H1 (cell line): ENCODE measurements at regions not wholly inside any gene's neighbourhood (a gene's known extent, or its start where the extent isn't known, plus 50 kb on each side); places are given as distances from the start of the nearest gene placed in this dataset.

Experiments
- CTCF ChIA-PET: fragments of 300-600 bp; sonication (Branson Sonifier 250); formaldehyde crosslinking; loops from one replicate; lab custom pipeline; 2021; ENCODE audit not compliant: partially characterized antibody; lab: Charles Lee
- POLR2A ChIA-PET: fragments of 300-600 bp; sonication (Branson Sonifier 250); formaldehyde crosslinking; loops from one replicate; lab custom pipeline; 2021; ENCODE audit warnings: inconsistent platforms; ENCODE audit not compliant: partially characterized antibody; lab: Charles Lee
- DNase-seq, 2 experiments: peaks; one replicate each; pipeline versions ENCODE4 v3.0.0 to v3.0.0-alpha.2; 2010 to 2022; ENCODE audit warnings: low spot score in 2 of 2, low read depth in 1 of 2, mixed read lengths in 1 of 2
- FAIRE-seq: peaks from 2 replicates; lab custom pipeline; 2011; peaks lifted over from hg19 to GRCh38; lab: Jason Lieb, UNC
- H2AFZ ChIP-seq: 2 replicates; pipeline ENCODE4 v1.8.1; 2012; ENCODE audit warnings: low read length, inconsistent platforms
- H2AK5ac ChIP-seq: 2 replicates; pipeline ENCODE4 v1.6.1; 2013; ENCODE audit warnings: low read depth, low read length
- H2BK120ac ChIP-seq: replicated peaks from 2 replicates; pipeline ENCODE3; 2013; ENCODE audit warnings: low read depth, low read length, inconsistent platforms
- H2BK12ac ChIP-seq: 2 replicates; pipeline ENCODE4 v1.6.1; 2013; ENCODE audit warnings: low read depth, low read length
- H2BK15ac ChIP-seq: 2 replicates; pipeline ENCODE4 v1.6.1; 2013; ENCODE audit warnings: low read length
- H2BK20ac ChIP-seq: 2 replicates; pipeline ENCODE4 v1.6.1; 2013; ENCODE audit warnings: low read length
- H2BK5ac ChIP-seq: 2 replicates; pipeline ENCODE4 v1.6.1; 2013; ENCODE audit warnings: low read depth, low read length
- H3K14ac ChIP-seq: 2 replicates; pipeline ENCODE4 v1.6.1; 2013; ENCODE audit warnings: inconsistent platforms; ENCODE audit not compliant: insufficient read length
- H3K18ac ChIP-seq: 2 replicates; pipeline ENCODE4 v1.6.1; 2013; ENCODE audit warnings: low read length; ENCODE audit errors: extremely low read depth
- H3K23ac ChIP-seq: 2 replicates; pipeline ENCODE4 v1.6.1; 2013; ENCODE audit warnings: inconsistent platforms; ENCODE audit not compliant: insufficient read length
- H3K23me2 ChIP-seq: 2 replicates; pipeline ENCODE4 v1.6.1; 2013; ENCODE audit warnings: low read depth, low read length
- H3K27ac ChIP-seq: 2 replicates; pipeline ENCODE4 v1.6.1; 2011; ENCODE audit warnings: low read depth, low read length, inconsistent platforms
- H3K27me3 ChIP-seq, 4 experiments: replicated peaks in 1 of 4; 1 replicate in 1 of 4; 2 replicates in 3 of 4; pipeline versions ENCODE4 v1.6.1 to v1.8.1; 2011 to 2013; ENCODE audit warnings: low read length in 3 of 4, mild to moderate bottlenecking in 3 of 4, inconsistent platforms in 2 of 4, mixed read lengths in 2 of 4, moderate library complexity in 1 of 4; ENCODE audit not compliant: control insufficient read depth in 3 of 4, insufficient read depth in 3 of 4; ENCODE audit errors: extremely low read depth in 1 of 4
- H3K36me3 ChIP-seq, 4 experiments: 2 replicates each; pipeline versions ENCODE4 v1.6.1 to v1.8.1; 2011 to 2013; ENCODE audit warnings: mild to moderate bottlenecking in 4 of 4, low read length in 3 of 4, moderate library complexity in 2 of 4, control low read depth in 1 of 4, inconsistent platforms in 1 of 4; ENCODE audit not compliant: insufficient read depth in 4 of 4, control insufficient read depth in 2 of 4
- H3K4ac ChIP-seq: replicated peaks from 2 replicates; pipeline ENCODE3; 2013; ENCODE audit warnings: low read length, low read depth, mixed read lengths, inconsistent platforms; ENCODE audit not compliant: insufficient read length
- H3K4me1 ChIP-seq, 4 experiments: replicated peaks in 1 of 4; 1 replicate in 1 of 4; 2 replicates in 3 of 4; pipeline versions ENCODE4 v1.6.1 to v1.8.1; 2011 to 2013; ENCODE audit warnings: low read length in 3 of 4, inconsistent platforms in 2 of 4, mixed read lengths in 1 of 4; ENCODE audit not compliant: insufficient read depth in 4 of 4, control insufficient read depth in 3 of 4
- H3K4me2 ChIP-seq, 2 experiments: 2 replicates each; pipeline versions ENCODE4 v1.6.1 to v1.8.1; 2011 to 2013; ENCODE audit warnings: low read depth in 2 of 2, low read length in 2 of 2, control low read depth in 1 of 2, inconsistent platforms in 1 of 2, mild to moderate bottlenecking in 1 of 2; ENCODE audit not compliant: insufficient read depth in 1 of 2
- H3K4me3 ChIP-seq, 4 experiments: fragments of 200-600, 300-600 bp in 1 of 4; sonication (generic), shearing (Covaris generic), sonication (Bioruptor Twin) in 1 of 4; 2 replicates each; pipeline versions ENCODE4 v1.5.1 to v1.8.1; 2011 to 2016; ENCODE audit warnings: low read length in 4 of 4, low read depth in 3 of 4, control low read depth in 2 of 4, inconsistent platforms in 2 of 4, mild to moderate bottlenecking in 2 of 4, mixed read lengths in 1 of 4, moderate library complexity in 1 of 4; ENCODE audit not compliant: insufficient read depth in 2 of 4; ENCODE audit errors: extremely low read depth in 1 of 4
- H3K56ac ChIP-seq: replicated peaks from 2 replicates; pipeline ENCODE3; 2013; ENCODE audit warnings: low read depth, mild to moderate bottlenecking, mixed read lengths, low read length, inconsistent platforms; ENCODE audit not compliant: insufficient read length
- H3K79me1 ChIP-seq: 2 replicates; pipeline ENCODE4 v1.6.1; 2013; ENCODE audit warnings: low read depth, low read length, control low read depth
- H3K79me2 ChIP-seq, 2 experiments: 2 replicates each; pipeline versions ENCODE4 v1.6.1 to v1.8.1; 2012 to 2013; ENCODE audit warnings: low read length in 2 of 2, mild to moderate bottlenecking in 2 of 2, inconsistent platforms in 1 of 2; ENCODE audit not compliant: insufficient read depth in 2 of 2, control insufficient read depth in 1 of 2
- H3K9ac ChIP-seq, 4 experiments: replicated peaks in 1 of 4; 1 replicate in 1 of 4; 2 replicates in 3 of 4; pipeline versions ENCODE4 v1.6.1 to v1.8.1; 2011 to 2013; ENCODE audit warnings: low read depth in 3 of 4, low read length in 3 of 4, control low read depth in 2 of 4, mild to moderate bottlenecking in 2 of 4, moderate library complexity in 2 of 4, inconsistent platforms in 1 of 4; ENCODE audit errors: extremely low read depth in 1 of 4
- H3K9me3 ChIP-seq, 2 experiments: 2 replicates each; pipeline versions ENCODE4 v1.6.1 to v1.8.1; 2012 to 2013; ENCODE audit warnings: mild to moderate bottlenecking in 2 of 2, moderate library complexity in 2 of 2, control low read depth in 1 of 2, inconsistent platforms in 1 of 2, low read depth in 1 of 2, low read length in 1 of 2, mixed read lengths in 1 of 2; ENCODE audit not compliant: insufficient read depth in 2 of 2
- H4K20me1 ChIP-seq, 2 experiments: replicated peaks in 1 of 2; 2 replicates each; pipeline versions ENCODE3 to v1.8.1; 2011 to 2013; ENCODE audit warnings: inconsistent platforms in 2 of 2, low read length in 2 of 2, mild to moderate bottlenecking in 1 of 2; ENCODE audit not compliant: insufficient read depth in 2 of 2, control insufficient read depth in 1 of 2
- H4K5ac ChIP-seq: 2 replicates; pipeline ENCODE4 v1.6.1; 2013; ENCODE audit warnings: low read length, low read depth, mixed read lengths, inconsistent platforms; ENCODE audit not compliant: insufficient read length
- H4K8ac ChIP-seq: 2 replicates; pipeline ENCODE4 v1.8.0; 2013; ENCODE audit warnings: mild to moderate bottlenecking, moderate library complexity, low read length, inconsistent platforms; ENCODE audit not compliant: insufficient read depth; ENCODE audit errors: extremely low read depth
- H4K91ac ChIP-seq: replicated peaks from 2 replicates; pipeline ENCODE3; 2013; ENCODE audit warnings: low read length, mixed read lengths, inconsistent platforms; ENCODE audit not compliant: insufficient read length
- CEBPB ChIP-seq: IDR thresholded peaks from 2 replicates; pipeline ENCODE4 v1.6.1; 2012; ENCODE audit warnings: low read depth, low read length
- MAFK ChIP-seq: IDR thresholded peaks from 2 replicates; pipeline ENCODE4 v1.6.1; 2012; ENCODE audit warnings: low read depth, mild to moderate bottlenecking, improper control_type of control experiment, low read length
- RAD21 ChIP-seq, 2 experiments: IDR thresholded peaks in 1 of 2; conservative IDR thresholded peaks in 1 of 2; 2 replicates each; pipeline ENCODE4 v1.6.1; 2011; ENCODE audit warnings: low read depth in 2 of 2, low read length in 2 of 2, improper control_type of control experiment in 1 of 2, inconsistent platforms in 1 of 2, mild to moderate bottlenecking in 1 of 2, moderate library complexity in 1 of 2
- SIN3A ChIP-seq, 2 experiments: IDR thresholded peaks in 1 of 2; conservative IDR thresholded peaks in 1 of 2; 2 replicates each; pipeline ENCODE4 v1.6.1; 2011 to 2012; ENCODE audit warnings: low read length in 2 of 2, improper control_type of control experiment in 1 of 2, low read depth in 1 of 2, mild to moderate bottlenecking in 1 of 2
- SP2 ChIP-seq: IDR thresholded peaks from 2 replicates; pipeline ENCODE4 v1.6.1; 2012; ENCODE audit warnings: mild to moderate bottlenecking, low read length, inconsistent platforms
- SUZ12 ChIP-seq: fragments of 200-600 bp; sonication (generic); IDR thresholded peaks from 2 replicates; pipeline ENCODE4 v1.6.1; 2012; ENCODE audit warnings: mild to moderate bottlenecking, inconsistent platforms, low read length, moderate library complexity, mixed read lengths
- TAF1 ChIP-seq: IDR thresholded peaks from 2 replicates; pipeline ENCODE4 v1.6.1; 2011; ENCODE audit warnings: mild to moderate bottlenecking, low read depth, low read length
- WGBS, 2 experiments: shearing (Covaris generic) in 1 of 2; methylation state at CpG; one replicate each; pipeline versions ENCODE4 v1.1.6 to v1.1.7; 2013 to 2015; ENCODE audit warnings: low lambda C conversion rate in 2 of 2, mixed read lengths in 2 of 2, inconsistent platforms in 1 of 2, low coverage in 1 of 2, missing lambda C conversion rate in 1 of 2; ENCODE audit not compliant: insufficient replicate concordance in 2 of 2, insufficient coverage in 1 of 2, insufficient read length in 1 of 2; ENCODE audit errors: extremely low coverage in 1 of 2, missing lambda C conversion rate in 1 of 2; 5-methylcytosine and 5-hydroxymethylcytosine counted together
- TF ChIP-seq, protein P1 (sequence below), 3 experiments: IDR thresholded peaks; 1 replicate in 2 of 3; 2 replicates in 1 of 3; pipeline versions ENCODE4 v1.5.1 to v1.6.1; 2011; ENCODE audit warnings: low read length in 3 of 3, mild to moderate bottlenecking in 3 of 3, inconsistent platforms in 2 of 3, low read depth in 1 of 3, moderate library complexity in 1 of 3; ENCODE audit not compliant: insufficient read depth in 1 of 3; ENCODE audit errors: control extremely low read depth in 1 of 3

DNA sequence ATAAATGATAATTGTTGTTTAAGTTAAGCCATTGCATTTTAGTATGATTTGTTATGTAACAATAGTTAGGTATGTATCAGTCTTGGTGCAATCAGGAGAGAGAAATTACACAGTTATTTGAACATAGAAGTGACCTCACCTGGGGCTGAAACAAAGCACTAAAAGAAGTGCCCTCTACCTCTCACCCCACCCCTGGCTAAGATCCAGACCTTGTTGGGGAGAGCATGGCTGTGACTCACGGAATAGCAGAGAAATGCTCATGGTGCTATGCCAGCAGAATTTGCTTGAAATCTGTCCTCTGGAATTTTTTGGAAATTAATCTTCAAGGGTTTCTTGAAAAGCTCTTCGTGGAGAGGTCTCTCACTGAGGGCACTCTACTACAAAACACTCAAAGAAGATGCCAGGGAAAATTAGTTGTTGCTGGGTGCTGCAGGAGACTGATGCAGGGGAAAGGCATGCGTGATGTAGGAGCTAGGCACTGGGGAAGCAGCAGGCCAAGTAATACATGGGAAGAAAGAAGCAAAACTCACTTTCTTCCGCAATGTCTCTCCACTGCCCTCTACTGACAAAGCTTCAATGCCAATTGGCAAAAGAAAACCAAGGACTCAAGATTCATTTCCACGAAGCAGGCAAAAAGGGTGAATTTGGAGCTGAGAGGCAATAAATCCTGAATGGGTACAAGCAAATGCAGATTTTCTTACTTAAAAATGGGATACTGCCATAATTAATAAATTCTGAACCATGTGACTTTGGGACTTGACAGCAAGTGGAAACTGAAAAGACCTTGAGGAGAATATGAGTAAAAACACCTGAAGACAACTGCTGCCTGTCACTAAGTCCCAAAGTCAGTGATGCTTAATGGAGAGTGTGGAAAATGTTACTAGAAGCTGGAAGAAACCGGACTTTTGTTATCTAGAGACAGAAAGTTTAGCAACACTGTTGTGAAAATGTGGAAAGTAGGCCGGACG, 136.3 kb upstream of the ZNF184 start:
- no peak overlapping the region for H2BK12ac ChIP-seq
- 0 out of 2 replicates have a peak, but pooled peaks cover 2% of the 10 kb centered on the region for H3K23me2 ChIP-seq
- no peaks in the 10 kb centered on the region for H3K79me2 ChIP-seq
- no peak overlapping the region for H3K4me2 ChIP-seq
- no peak overlapping the region for H3K14ac ChIP-seq
- ChIA-PET CTCF (interaction anchor here (0.7 to 5.6 kb wide), 41 partner anchors 8 to 425 kb away, joined by 3 to 28 read pairs (median 4); no protein-coding TSS in a partner anchor), POLR2A (interaction anchor here (1.0 to 1.6 kb wide), 2 partner anchors 9 to 22 kb away, joined by 3 to 7 read pairs; no protein-coding TSS in a partner anchor)
- H3K23ac ChIP-seq: no peak overlapping the region
- H3K27me3 ChIP-seq: no peaks in the 10 kb centered on the region
- no peak overlapping the region for H2BK20ac ChIP-seq
- DNase-seq (peak in 1 of 2 experiments; percentile 47), FAIRE-seq (peak; percentile 95)
- no peaks in the 10 kb centered on the region for H3K4me1 ChIP-seq
- 43% methylated on average over 8 of the region's 8 CpGs; no CpG with 5 or more reads in 1 of the 2 experiments for WGBS, 2 experiments
- H2AK5ac ChIP-seq: no peak overlapping the region
- H3K4ac ChIP-seq: no peak overlapping the region
- no peak overlapping the region for H2BK120ac ChIP-seq
- no peak overlapping the region for H3K4me3 ChIP-seq
- no peak overlapping the region for H3K9ac ChIP-seq
- H3K9me3 ChIP-seq: no peaks in the 10 kb centered on the region
- H2AFZ ChIP-seq: no peak overlapping the region
- H4K91ac ChIP-seq: no peak overlapping the region
- no peaks in the 10 kb centered on the region for H3K36me3 ChIP-seq
- H3K79me1 ChIP-seq: no peaks in the 10 kb centered on the region
- no peak overlapping the region for H2BK5ac ChIP-seq
- no peaks in the 10 kb centered on the region for H4K20me1 ChIP-seq
- H3K27ac ChIP-seq: no peak overlapping the region
- H3K56ac ChIP-seq: no peak overlapping the region
- no peak overlapping the region for H4K8ac ChIP-seq
- no peak overlapping the region for H4K5ac ChIP-seq
- no peak overlapping the region for H3K18ac ChIP-seq
- H2BK15ac ChIP-seq: no peak overlapping the region
- TF ChIP-seq SP2 (no peak), CEBPB (0 out of 2 replicates have a peak, but pooled peaks have one; percentile 9), MAFK (no peak), SUZ12 (no peak), TAF1 (no peak), SIN3A (conservative IDR thresholded peaks at IDR 0.05 in 1 of 2, IDR thresholded peaks at IDR 0.05 in 1 of 2; ENCODE audit: low read depth in 1 of 2, low read length in 2 of 2) (peak in 1 of 2 experiments; percentile 68; a peak in 1 of 4 replicates), RAD21 (IDR thresholded peaks at IDR 0.05 in 1 of 2, conservative IDR thresholded peaks at IDR 0.05 in 1 of 2; ENCODE audit: low read depth in 2 of 2, low read length in 2 of 2) (peak; percentile 82 to 86)
- TF ChIP-seq, protein P1, sequence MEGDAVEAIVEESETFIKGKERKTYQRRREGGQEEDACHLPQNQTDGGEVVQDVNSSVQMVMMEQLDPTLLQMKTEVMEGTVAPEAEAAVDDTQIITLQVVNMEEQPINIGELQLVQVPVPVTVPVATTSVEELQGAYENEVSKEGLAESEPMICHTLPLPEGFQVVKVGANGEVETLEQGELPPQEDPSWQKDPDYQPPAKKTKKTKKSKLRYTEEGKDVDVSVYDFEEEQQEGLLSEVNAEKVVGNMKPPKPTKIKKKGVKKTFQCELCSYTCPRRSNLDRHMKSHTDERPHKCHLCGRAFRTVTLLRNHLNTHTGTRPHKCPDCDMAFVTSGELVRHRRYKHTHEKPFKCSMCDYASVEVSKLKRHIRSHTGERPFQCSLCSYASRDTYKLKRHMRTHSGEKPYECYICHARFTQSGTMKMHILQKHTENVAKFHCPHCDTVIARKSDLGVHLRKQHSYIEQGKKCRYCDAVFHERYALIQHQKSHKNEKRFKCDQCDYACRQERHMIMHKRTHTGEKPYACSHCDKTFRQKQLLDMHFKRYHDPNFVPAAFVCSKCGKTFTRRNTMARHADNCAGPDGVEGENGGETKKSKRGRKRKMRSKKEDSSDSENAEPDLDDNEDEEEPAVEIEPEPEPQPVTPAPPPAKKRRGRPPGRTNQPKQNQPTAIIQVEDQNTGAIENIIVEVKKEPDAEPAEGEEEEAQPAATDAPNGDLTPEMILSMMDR (IDR thresholded peaks at IDR 0.05; ENCODE audit: control extremely low read depth in 1 of 3, insufficient read depth in 1 of 3, low read depth in 1 of 3, low read length in 3 of 3): peak in 2 of 3 experiments; percentile 74 to 89; a peak in 3 of 4 replicates
